WTC11 (cell line): ENCODE measurements at regions not wholly inside any gene's neighbourhood (a gene's known extent, or its start where the extent isn't known, plus 50 kb on each side); places are given as distances from the start of the nearest gene placed in this dataset.

ENCODE experiments used
- ATAC-seq: fragments of 200-7000 bp; cut with Tn5 transposase; 2 replicates; pipeline ENCODE4 v1.10.0; 2021; ENCODE audit warnings: mild to moderate bottlenecking, moderate library complexity
- CTCF ChIA-PET: fragments of 300-600 bp; sonication (Branson Sonifier 250); formaldehyde crosslinking; loops from one replicate; lab custom pipeline; 2021; ENCODE audit warnings: antibody characterized with exemption; lab: Charles Lee
- POLR2A ChIA-PET: fragments of 350-600 bp; sonication (Branson Sonifier 250); formaldehyde crosslinking; loops from one replicate; lab custom pipeline; 2021; ENCODE audit warnings: antibody characterized with exemption; lab: Charles Lee
- DNase-seq: peaks from one replicate; pipeline ENCODE4 v3.0.0; 2021; ENCODE audit warnings: low spot score
- H3K27ac Mint-ChIP-seq: 2 replicates; pipeline ENCODE4 v1.8.0; 2021; ENCODE audit warnings: mixed read lengths
- H3K27me3 Mint-ChIP-seq: 2 replicates; pipeline ENCODE4 v1.8.0; 2021; ENCODE audit warnings: low read depth, mild to moderate bottlenecking, moderate library complexity, mixed read lengths
- H3K36me3 Mint-ChIP-seq: 2 replicates; pipeline ENCODE4 v1.8.0; 2021; ENCODE audit warnings: mixed read lengths
- H3K4me1 Mint-ChIP-seq: 2 replicates; pipeline ENCODE4 v1.8.0; 2022; ENCODE audit warnings: mixed read lengths
- H3K4me3 Mint-ChIP-seq: 2 replicates; pipeline ENCODE4 v1.8.0; 2021; ENCODE audit warnings: mild to moderate bottlenecking, moderate library complexity, mixed read lengths
- H3K9me3 Mint-ChIP-seq: 2 replicates; pipeline ENCODE4 v1.8.0; 2021; ENCODE audit warnings: mixed read lengths
- CREM ChIP-seq: sonication (generic); formaldehyde crosslinking; IDR thresholded peaks from 2 replicates; pipeline ENCODE4 v1.8.1; 2022; ENCODE audit warnings: mild to moderate bottlenecking, missing genetic modification reagents, moderate library complexity
- CTCF ChIP-seq: fragments of 200-600 bp; IDR thresholded peaks from 2 replicates; pipeline ENCODE4 v1.8.0; 2022; ENCODE audit warnings: antibody characterized with exemption
- ELF4 ChIP-seq: sonication (generic); formaldehyde crosslinking; IDR thresholded peaks from 2 replicates; pipeline ENCODE4 v1.8.1; 2022; ENCODE audit warnings: low read depth, mild to moderate bottlenecking, moderate library complexity, missing genetic modification reagents
- EMX1 ChIP-seq: fragments of 250-450 bp; sonication (Bioruptor Pico); IDR thresholded peaks from 2 replicates; pipeline ENCODE4 v1.8.0; 2021; ENCODE audit warnings: mild to moderate bottlenecking
- ERG ChIP-seq: fragments of 250-450 bp; sonication (Bioruptor Pico); IDR thresholded peaks from 2 replicates; pipeline ENCODE4 v1.8.0; 2021; ENCODE audit warnings: mild to moderate bottlenecking
- ESRRA ChIP-seq: sonication (generic); formaldehyde crosslinking; IDR thresholded peaks from 2 replicates; pipeline ENCODE4 v1.8.1; 2022; ENCODE audit warnings: mild to moderate bottlenecking, missing genetic modification reagents, borderline replicate concordance
- GABPB1 ChIP-seq: sonication (generic); formaldehyde crosslinking; IDR thresholded peaks from 2 replicates; pipeline ENCODE4 v1.8.1; 2023; ENCODE audit warnings: mild to moderate bottlenecking, missing genetic modification reagents
- GTF2I ChIP-seq: fragments of 250-450 bp; sonication (Bioruptor Pico); conservative IDR thresholded peaks from 2 replicates; pipeline ENCODE4 v1.4.0; 2021; ENCODE audit warnings: mild to moderate bottlenecking
- HMGXB4 ChIP-seq: sonication (generic); formaldehyde crosslinking; IDR thresholded peaks from 2 replicates; pipeline ENCODE4 v1.8.1; 2023; ENCODE audit warnings: mild to moderate bottlenecking, moderate library complexity, missing genetic modification reagents
- IRF1 ChIP-seq: sonication (generic); formaldehyde crosslinking; IDR thresholded peaks from 2 replicates; pipeline ENCODE4 v1.8.0; 2023; ENCODE audit warnings: missing genetic modification reagents
- IRF2 ChIP-seq: sonication (generic); formaldehyde crosslinking; IDR thresholded peaks from 2 replicates; pipeline ENCODE4 v1.8.0; 2022; ENCODE audit warnings: low read depth, missing genetic modification reagents, borderline replicate concordance
- JAZF1 ChIP-seq: fragments of 250-450 bp; sonication (Bioruptor Pico); IDR thresholded peaks from 2 replicates; pipeline ENCODE4 v1.9.0; 2021; ENCODE audit warnings: moderate library complexity, mild to moderate bottlenecking, inconsistent platforms
- JUN ChIP-seq: sonication (generic); formaldehyde crosslinking; IDR thresholded peaks from 2 replicates; pipeline ENCODE4 v1.8.0; 2023; ENCODE audit warnings: mild to moderate bottlenecking, missing genetic modification reagents
- MXD4 ChIP-seq: fragments of 250-450 bp; sonication (Bioruptor Pico); IDR thresholded peaks from 2 replicates; pipeline ENCODE4 v1.8.0; 2021; ENCODE audit warnings: mild to moderate bottlenecking, moderate library complexity, borderline replicate concordance
- NR1H2 ChIP-seq: sonication (generic); formaldehyde crosslinking; IDR thresholded peaks from 2 replicates; pipeline ENCODE4 v1.9.0; 2021; ENCODE audit warnings: mild to moderate bottlenecking, moderate library complexity, missing genetic modification reagents
- ZNF232 ChIP-seq: sonication (generic); formaldehyde crosslinking; IDR thresholded peaks from 2 replicates; pipeline ENCODE4 v1.8.0; 2022; ENCODE audit warnings: mild to moderate bottlenecking, missing genetic modification reagents
- ZNF281 ChIP-seq: sonication (generic); formaldehyde crosslinking; IDR thresholded peaks from 2 replicates; pipeline ENCODE4 v1.8.0; 2023; ENCODE audit warnings: mild to moderate bottlenecking, missing genetic modification reagents

- no peak overlapping the region for H3K27ac Mint-ChIP-seq
- ChIA-PET CTCF (no interaction called here), POLR2A (no interaction called here)
- TF ChIP-seq ELF4 (CRISPR knock-in tag) (no peak), ESRRA (no peak), IRF1 (no peak), ERG (CRISPR knock-in tag) (no peak), CTCF (no peak), ZNF232 (CRISPR knock-in tag) (no peak), GABPB1 (CRISPR knock-in tag) (no peak)
- no peaks in the 10 kb centered on the region for H3K9me3 Mint-ChIP-seq
- ATAC-seq (no peak), DNase-seq (no peak)
- H3K36me3 Mint-ChIP-seq: no peaks in the 10 kb centered on the region
- no peaks in the 10 kb centered on the region for H3K4me1 Mint-ChIP-seq
- H3K4me3 Mint-ChIP-seq: no peak overlapping the region
- no peaks in the 10 kb centered on the region for H3K27me3 Mint-ChIP-seq
Observed at GRCh38 chr7:13093160-13093559, 405.7 kb downstream of the ARL4A start.

- TF ChIP-seq HMGXB4 (CRISPR knock-in tag) (no peak), IRF2 (CRISPR knock-in tag) (no peak), JAZF1 (CRISPR knock-in tag) (no peak), NR1H2 (CRISPR knock-in tag) (no peak), CREM (no peak), ZNF281 (CRISPR knock-in tag) (no peak), EMX1 (no peak), JUN (CRISPR knock-in tag) (no peak)
- no peaks in the 10 kb centered on the region for H3K9me3 Mint-ChIP-seq
- H3K27ac Mint-ChIP-seq: no peak overlapping the region
- CTCF ChIA-PET: interaction anchor here (0.9 kb wide), 1 partner anchor 411 kb away, joined by 3 read pairs; no protein-coding TSS in a partner anchor
- no peak for ATAC-seq
- H3K36me3 Mint-ChIP-seq: no peaks in the 10 kb centered on the region
- no peaks in the 10 kb centered on the region for H3K27me3 Mint-ChIP-seq
- DNase-seq: no peak
- no peaks in the 10 kb centered on the region for H3K4me1 Mint-ChIP-seq
- POLR2A ChIA-PET: interaction anchor here (1.0 kb wide), 1 partner anchor 14 kb away, joined by 3 read pairs; no protein-coding TSS in a partner anchor
- no peak overlapping the region for H3K4me3 Mint-ChIP-seq
Observed at GRCh38 chr7:13097499-13097898, 410.1 kb downstream of the ARL4A start.

- Mint-ChIP-seq H3K27ac (no peak overlapping the region), H3K4me1 (no peaks in the 10 kb centered on the region), H3K27me3 (no peaks in the 10 kb centered on the region), H3K9me3 (no peaks in the 10 kb centered on the region), H3K4me3 (no peak overlapping the region), H3K36me3 (no peaks in the 10 kb centered on the region)
- no peak for TF ChIP-seq MXD4 (CRISPR knock-in tag)
- no peak for TF ChIP-seq GTF2I (CRISPR knock-in tag)
- ChIA-PET CTCF (interaction anchor here (0.6 kb wide), 1 partner anchor 215 kb away, joined by 3 read pairs; no protein-coding TSS in a partner anchor), POLR2A (no interaction called here)
- DNase-seq (no peak), ATAC-seq (no peak)
Observed at GRCh38 chr7:13098161-13098560, 410.7 kb downstream of the ARL4A start.
